GM21737 (cell line): ENCODE measurements at regions not wholly inside any gene's neighbourhood (a gene's known extent, or its start where the extent isn't known, plus 50 kb on each side); places are given as distances from the start of the nearest gene placed in this dataset.

Experiments used
- ATAC-seq: cut with Tn5 transposase; IDR thresholded peaks from one replicate; pipeline ENCODE4 v1.9.1; 2021; ENCODE audit warnings: mild to moderate bottlenecking, moderate library complexity; ENCODE audit not compliant: unreplicated experiment

DNA sequence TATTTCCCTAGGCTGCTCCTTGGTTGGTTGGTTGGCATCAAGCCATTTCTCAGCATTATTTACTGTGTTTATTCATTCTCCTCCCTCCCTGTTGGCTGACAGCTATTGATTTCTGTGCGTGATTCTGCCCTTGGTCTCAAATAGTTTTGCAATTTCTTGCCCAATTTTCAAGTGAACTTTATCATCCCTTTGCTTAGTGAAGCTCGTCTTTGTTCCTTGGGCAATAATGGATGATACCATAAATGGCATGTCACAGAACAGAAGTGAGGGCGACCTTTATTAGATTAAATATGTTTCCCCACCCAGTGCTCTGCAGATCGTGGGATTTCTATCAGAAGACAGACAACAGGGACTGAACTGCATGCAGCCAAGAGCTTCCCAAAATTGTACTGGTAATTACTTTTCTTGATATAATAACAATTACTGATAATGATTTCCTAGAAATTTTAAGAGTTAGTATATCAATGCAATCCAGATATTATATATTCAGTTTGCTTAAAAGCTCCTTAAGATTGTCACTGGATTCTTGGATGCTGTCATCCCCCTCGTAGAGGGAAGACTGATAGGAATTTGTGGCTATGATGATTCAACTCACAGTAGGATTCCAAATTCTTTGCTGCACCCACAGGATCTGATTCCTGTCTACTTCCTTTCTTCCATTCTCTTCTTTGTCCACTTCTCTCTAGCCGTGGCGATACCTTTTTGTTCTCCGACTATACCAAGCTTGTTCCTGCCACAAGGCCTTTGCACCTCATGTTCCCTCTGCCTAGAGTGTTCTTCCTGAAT lies 122.1 kb upstream of the KAZN start:
- ATAC-seq: no peak

DNA sequence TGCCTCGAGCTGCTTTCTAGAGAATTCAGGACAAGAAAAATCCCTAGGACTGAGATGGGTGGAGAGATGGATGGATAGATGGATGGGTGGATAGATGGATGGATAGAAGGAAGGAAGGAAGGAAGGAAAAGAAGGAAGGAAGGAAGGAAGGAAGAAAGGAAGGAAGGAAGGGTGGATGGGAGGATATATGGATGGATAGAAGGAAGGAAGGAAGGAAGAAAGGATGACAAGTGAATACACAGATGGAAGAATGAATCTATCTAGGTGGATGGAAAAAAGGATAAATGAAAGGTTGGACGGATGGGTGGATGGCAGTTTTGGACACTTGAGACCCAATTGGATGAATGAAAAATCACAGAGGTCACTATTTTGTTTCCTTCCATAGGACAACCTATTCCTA lies 120.4 kb upstream of the KAZN start:
- ATAC-seq: no peak

DNA sequence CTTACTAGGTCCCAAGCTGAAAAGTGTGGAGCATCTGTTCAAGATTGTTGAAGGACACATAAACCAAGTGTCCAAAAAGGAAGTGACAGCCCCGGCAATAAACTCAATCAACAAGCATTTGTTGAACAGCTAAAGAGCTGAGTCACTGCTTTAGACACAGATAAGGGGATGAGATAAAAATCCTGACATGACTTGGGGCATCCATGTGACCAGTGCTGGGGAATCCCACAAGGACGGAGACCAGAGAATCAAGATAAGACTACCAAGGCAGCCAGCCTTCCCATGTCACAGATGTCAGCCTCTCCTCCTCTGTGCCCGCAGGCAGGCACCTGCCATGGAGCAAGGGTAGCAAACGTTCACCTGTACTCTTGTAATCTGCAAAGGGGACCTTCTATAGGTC lies 118.6 kb upstream of the KAZN start:
- no peak for ATAC-seq

DNA sequence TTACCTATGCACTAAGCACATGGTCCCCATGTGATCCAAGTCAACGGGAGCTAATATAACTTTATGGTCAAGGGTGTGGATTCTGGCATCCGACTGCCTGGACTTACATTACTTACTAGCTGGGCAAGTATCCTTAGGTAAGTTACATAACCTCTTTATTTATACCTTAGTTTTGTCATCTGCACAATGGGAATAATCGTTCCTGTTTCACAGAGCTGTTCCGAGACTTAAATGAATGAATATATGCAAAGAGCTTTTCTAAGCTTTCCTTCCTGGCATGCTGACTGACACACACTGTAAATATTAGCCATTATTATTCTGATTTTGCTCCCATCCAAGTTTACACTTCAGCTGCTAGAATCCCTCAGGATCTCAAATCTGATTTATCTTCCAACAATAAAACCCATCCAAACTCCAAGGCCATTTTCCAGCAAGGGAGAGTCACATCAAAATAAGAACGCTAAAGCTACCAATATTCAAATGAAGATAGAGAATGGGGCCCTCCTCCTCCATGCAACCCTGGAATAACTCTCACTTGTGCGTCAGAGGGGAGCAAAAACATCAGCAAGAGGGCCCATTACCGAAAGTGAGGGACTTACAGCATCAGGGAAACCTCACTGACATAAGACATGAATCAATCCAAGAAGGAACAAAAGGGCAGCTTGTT lies 115.6 kb upstream of the KAZN start:
- ATAC-seq: no peak

GRCh38 chr1:14485285-14485684 lies 113.2 kb upstream of the KAZN start:
- ATAC-seq: no peak

- ATAC-seq: no peak
Measured at GRCh38 chr1:14486401-14487201, 111.9 kb upstream of the KAZN start.

- ATAC-seq: no peak
Measured at GRCh38 chr1:14487671-14488070, 110.8 kb upstream of the KAZN start.

GRCh38 chr1:14494911-14495310 lies 103.6 kb upstream of the KAZN start:
- no peak for ATAC-seq

DNA sequence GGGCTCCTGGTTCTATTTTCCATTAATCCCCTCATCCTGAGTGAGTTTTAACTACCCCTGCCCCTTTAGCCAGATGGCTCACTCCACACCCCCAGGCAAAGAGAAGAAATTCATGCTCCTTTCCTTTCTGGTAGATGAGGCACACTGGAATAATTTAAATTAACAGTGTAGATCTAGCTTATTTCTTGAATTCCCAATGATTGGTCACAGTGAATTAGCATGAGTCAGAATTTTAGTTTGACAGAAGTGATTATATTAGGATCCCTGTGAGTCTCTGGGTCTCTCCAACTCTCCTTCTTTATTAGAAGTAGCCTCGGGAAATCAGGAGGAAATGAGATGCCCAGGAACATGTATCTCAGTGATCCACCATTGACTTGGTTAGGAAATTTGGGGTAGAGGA lies 103.1 kb upstream of the KAZN start:
- no peak for ATAC-seq

GRCh38 chr1:14495996-14496395 lies 102.5 kb upstream of the KAZN start:
- ATAC-seq: no peak

GRCh38 chr1:14498839-14499238 lies 99.6 kb upstream of the KAZN start:
- no peak for ATAC-seq

- ATAC-seq: no peak
Measured at GRCh38 chr1:14499312-14500040, 99.0 kb upstream of the KAZN start.

DNA sequence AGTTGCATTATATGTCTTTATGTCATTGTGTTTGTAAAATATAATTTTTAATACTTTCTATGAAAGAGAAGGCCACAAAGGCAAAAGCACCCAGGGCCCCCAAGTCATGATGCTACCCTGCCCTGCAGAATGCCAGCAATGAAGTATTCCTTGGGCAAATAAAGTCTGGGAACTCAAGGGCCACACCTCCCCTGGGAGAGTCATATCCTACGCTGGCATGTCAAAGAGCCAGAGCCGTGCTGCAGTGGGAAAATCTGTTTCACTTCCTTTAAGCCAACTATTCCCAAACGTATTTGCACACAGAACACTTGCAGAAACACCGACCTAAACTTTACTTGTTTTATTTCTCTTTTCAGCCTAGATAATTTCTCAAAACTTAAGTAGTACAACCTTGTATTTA lies 98.4 kb upstream of the KAZN start:
- ATAC-seq: no peak

GRCh38 chr1:14500912-14501311 lies 97.6 kb upstream of the KAZN start:
- no peak for ATAC-seq

- no peak for ATAC-seq
Measured at GRCh38 chr1:14504517-14504916, 94.0 kb upstream of the KAZN start.

DNA sequence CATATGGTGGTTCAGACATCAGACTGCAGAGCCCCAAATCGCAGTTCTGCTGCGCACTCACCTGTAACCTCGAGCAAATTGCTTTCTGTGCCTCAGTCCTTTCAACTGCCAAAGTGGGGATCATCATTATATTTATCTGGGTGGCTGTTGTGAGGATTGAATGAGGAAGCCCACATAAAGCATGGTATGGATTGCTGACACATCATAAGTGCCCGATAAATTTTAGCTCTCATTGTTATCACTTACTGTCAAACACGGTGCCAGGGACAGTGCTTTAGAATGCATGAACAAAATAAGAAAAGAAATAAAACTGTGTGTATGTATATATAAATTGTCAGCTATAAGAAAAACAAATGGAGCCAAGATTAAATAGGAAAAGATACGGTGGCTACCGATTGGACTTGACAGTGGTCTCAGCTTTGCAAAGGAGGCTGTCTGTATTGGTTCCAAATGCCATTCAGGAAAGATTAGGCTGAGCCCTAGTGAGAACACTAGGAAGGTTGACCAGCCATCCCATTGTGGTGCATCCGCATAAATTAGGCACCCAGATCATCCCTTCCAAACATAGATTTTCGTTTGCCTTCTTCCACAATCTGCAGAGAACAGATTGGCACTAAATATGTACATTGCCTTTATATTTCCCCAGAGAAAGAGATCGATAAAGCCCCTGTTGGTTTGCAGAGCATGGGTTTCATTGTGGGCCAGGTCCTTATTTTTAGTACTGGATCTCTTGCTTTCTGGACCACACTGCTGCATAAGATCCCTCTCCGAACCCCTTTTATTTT lies 91.8 kb upstream of the KAZN start:
- no peak for ATAC-seq

GRCh38 chr1:14507262-14507661 lies 91.2 kb upstream of the KAZN start:
- ATAC-seq: no peak

DNA sequence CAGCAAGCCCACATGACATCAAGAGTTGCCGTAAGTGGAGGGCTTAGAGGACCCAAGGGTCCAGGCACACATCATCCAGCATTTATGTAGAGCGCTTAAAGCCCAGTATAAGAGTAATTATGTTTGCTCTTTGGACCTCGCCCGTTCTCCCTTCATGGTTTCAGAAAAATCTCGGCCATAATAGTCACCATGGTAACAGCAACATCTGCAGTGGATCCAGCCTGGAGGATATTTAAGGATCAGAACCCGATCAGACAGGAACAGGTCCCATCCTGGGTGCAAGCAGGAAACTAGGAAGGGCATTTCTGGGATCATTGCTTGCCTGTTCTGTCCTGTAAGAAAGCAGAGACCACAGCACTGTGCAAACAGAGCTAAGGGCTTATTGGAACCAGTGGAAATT lies 89.9 kb upstream of the KAZN start:
- ATAC-seq: no peak

DNA sequence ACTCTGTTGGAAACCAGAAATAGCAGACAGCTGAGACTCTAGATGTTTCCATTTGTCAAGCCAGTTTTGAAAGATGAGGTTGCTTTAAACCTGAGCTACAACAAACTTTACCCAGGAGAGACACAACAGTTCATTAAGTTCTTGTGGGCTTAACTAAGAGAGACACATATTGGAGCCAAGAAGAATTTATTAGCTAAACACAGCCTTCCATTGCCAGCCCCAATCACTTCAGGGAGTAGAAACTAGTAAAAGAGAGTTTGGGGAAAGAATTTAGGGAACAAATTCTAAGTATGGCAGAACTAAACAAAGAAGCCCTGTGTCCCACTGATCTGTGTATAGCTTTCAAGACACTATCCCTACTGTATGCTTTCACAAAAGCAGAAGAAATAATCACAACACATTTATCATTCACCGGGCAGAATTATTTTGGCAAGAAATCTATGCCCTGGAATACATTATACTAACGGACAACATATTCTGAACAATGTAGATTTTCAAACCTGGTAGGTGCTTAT lies 87.3 kb upstream of the KAZN start:
- ATAC-seq: no peak
